Spleen (tissue), 11 donors: ENCODE measurements at regions not wholly inside any gene's neighbourhood (a gene's known extent, or its start where the extent isn't known, plus 50 kb on each side); places are given as distances from the start of the nearest gene placed in this dataset.

Experiments used
- DNase-seq: peaks from one replicate; pipeline ENCODE4 v3.0.0-alpha.2; 2020
- H3K27ac ChIP-seq, 8 donors: fragments of 200-600 bp; sonication (generic) in 7 of 8; 1 replicate in 4 of 8; 2 replicates in 4 of 8; pipeline versions ENCODE4 v1.5.0 to v1.8.0; 2016 to 2021; ENCODE audit warnings: inconsistent platforms in 4 of 8, mild to moderate bottlenecking in 4 of 8, moderate library complexity in 1 of 8
- H3K27me3 ChIP-seq, 7 donors: fragments of 200-600 bp; sonication (generic) in 6 of 7; replicated peaks in 1 of 7; 1 replicate in 4 of 7; 2 replicates in 3 of 7; pipeline versions ENCODE4 v1.5.0 to v1.8.0; 2016 to 2021; ENCODE audit warnings: inconsistent platforms in 3 of 7, mild to moderate bottlenecking in 1 of 7
- H3K36me3 ChIP-seq, 6 donors: fragments of 200-600 bp; sonication (generic) in 5 of 6; 1 replicate in 4 of 6; 2 replicates in 2 of 6; pipeline versions ENCODE4 v1.5.0 to v1.8.0; 2016 to 2021; ENCODE audit warnings: inconsistent platforms in 2 of 6
- H3K4me1 ChIP-seq, 6 donors: fragments of 200-600 bp; sonication (generic) in 5 of 6; 1 replicate in 3 of 6; 2 replicates in 3 of 6; pipeline versions ENCODE4 v1.5.0 to v1.8.0; 2016 to 2021; ENCODE audit warnings: inconsistent platforms in 3 of 6
- H3K4me3 ChIP-seq, 8 donors: fragments of 200-600 bp; sonication (generic) in 7 of 8; 1 replicate in 4 of 8; 2 replicates in 4 of 8; pipeline versions ENCODE4 v1.5.0 to v1.8.0; 2016 to 2021; ENCODE audit warnings: inconsistent platforms in 4 of 8, mild to moderate bottlenecking in 4 of 8, moderate library complexity in 2 of 8
- H3K9me3 ChIP-seq, 8 donors: fragments of 200-600 bp; sonication (generic) in 7 of 8; 1 replicate in 4 of 8; 2 replicates in 4 of 8; pipeline versions ENCODE4 v1.5.0 to v1.8.0; 2016 to 2021; ENCODE audit warnings: inconsistent platforms in 4 of 8
- CTCF ChIP-seq, 11 experiments: fragments of 200-600 bp in 7 of 11; fragments of 450-650 bp in 4 of 11; sonication (generic) in 4 of 11; IDR thresholded peaks in 8 of 11; conservative IDR thresholded peaks in 3 of 11; 1 replicate in 7 of 11; 2 replicates in 4 of 11; pipeline versions ENCODE4 v1.4.0 to v1.8.0; 2016 to 2021; ENCODE audit warnings: antibody characterized with exemption in 11 of 11, inconsistent platforms in 4 of 11, mild to moderate bottlenecking in 1 of 11
- POLR2A ChIP-seq, 3 donors: fragments of 450-650 bp; IDR thresholded peaks; one replicate each; pipeline ENCODE4 v1.5.1; 2017; ENCODE audit warnings: antibody characterized with exemption in 3 of 3, mild to moderate bottlenecking in 1 of 3
- POLR2AphosphoS5 ChIP-seq, 3 donors: sonication (generic); formaldehyde crosslinking; IDR thresholded peaks; one replicate each; pipeline ENCODE4 v1.5.1; 2017; ENCODE audit warnings: antibody characterized with exemption in 3 of 3
- WGBS, 5 donors: extraction: QIAGEN DNeasy Blood & Tissue Kit in 3 of 5; methylation state at CpG; one replicate each; pipeline versions ENCODE4 v1.1.5 to v1.1.7; 2013 to 2018; 5-methylcytosine and 5-hydroxymethylcytosine counted together
- intact Hi-C: fragments of 100-400 bp; cut with DNase I; formaldehyde crosslinking; loops from one replicate; pipeline ENCODE4 v1.15.0; 2023; ENCODE audit warnings: low total_unique reads
- donor health status: healthy with polysubstance abuse.
- donor health status: DM: no; HTN: no; CAD: no; lungs with moderate emphysema.
- donor health status: DM: no; HTN: no; CAD: no.
- donor health status: Bipolar disorder and iron deficiency.
- donor health status: healthy.
- donor health status: DM: no; HTN: no; CAD: no.
- donor health status: DM: yes; HTN: yes; CAD: no.

GRCh38 chr15:29334544-29334943, 64.9 kb upstream of the NSMCE3 start:
- no peaks in the 10 kb centered on the region for H3K27me3 ChIP-seq
- intact Hi-C loops, result no loop called here
- 78 to 88% (median 82%) methylated on average over 9 of the region's 9 CpGs for WGBS, 5 donors
- no peak for DNase-seq
- no peaks in the 10 kb centered on the region for H3K4me1 ChIP-seq
- no peaks in the 10 kb centered on the region for H3K9me3 ChIP-seq
- H3K4me3 ChIP-seq, result no peak overlapping the region
- H3K36me3 ChIP-seq, result no peaks in the 10 kb centered on the region
- TF ChIP-seq CTCF (IDR thresholded peaks at IDR 0.05 in 8 of 11, conservative IDR thresholded peaks at IDR 0.05 in 3 of 11), result no peak
- no peak overlapping the region for H3K27ac ChIP-seq

DNA sequence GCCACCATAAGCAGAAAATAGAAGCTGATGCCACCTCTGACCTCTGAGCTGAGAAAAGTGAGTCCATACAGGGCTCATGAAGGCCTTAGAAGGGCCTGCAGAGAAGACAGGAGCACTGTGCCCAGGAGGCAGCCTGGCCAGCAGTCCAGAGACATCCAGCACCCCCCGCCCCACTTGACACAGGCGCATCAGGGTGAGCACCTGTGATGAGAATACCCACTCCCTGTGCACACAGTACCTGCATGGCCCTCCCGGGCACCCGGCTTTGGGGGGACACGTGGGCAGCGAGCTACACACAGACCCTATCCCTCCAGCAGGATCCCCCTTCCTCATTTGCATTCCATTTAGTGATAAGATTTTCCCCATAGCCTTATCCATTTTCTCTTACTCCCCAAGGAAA, 63.6 kb upstream of the NSMCE3 start:
- Histone ChIP-seq H3K9me3 (no peaks in the 10 kb centered on the region), H3K36me3 (no peaks in the 10 kb centered on the region), H3K4me1 (no peaks in the 10 kb centered on the region), H3K27ac (no peak overlapping the region), H3K27me3 (no peaks in the 10 kb centered on the region), H3K4me3 (no peak overlapping the region)
- 75 to 94% (median 85%) methylated on average over 5 to 6 of the region's 6 CpGs for WGBS, 5 donors
- intact Hi-C loops, result no loop called here
- no peak for TF ChIP-seq CTCF (IDR thresholded peaks at IDR 0.05 in 8 of 11, conservative IDR thresholded peaks at IDR 0.05 in 3 of 11)
- no peak for TF ChIP-seq POLR2AphosphoS5 (IDR thresholded peaks at IDR 0.05)
- no peak for TF ChIP-seq POLR2A (IDR thresholded peaks at IDR 0.05)
- DNase-seq, result no peak

GRCh38 chr15:29331669-29332068, 62.0 kb upstream of the NSMCE3 start:
- H3K9me3 ChIP-seq, result peaks cover 0 to 10% (median 0%) of the 10 kb centered on the region in 8 donors
- TF ChIP-seq CTCF (IDR thresholded peaks at IDR 0.05 in 8 of 11, conservative IDR thresholded peaks at IDR 0.05 in 3 of 11), result no peak
- no peak for TF ChIP-seq POLR2A (IDR thresholded peaks at IDR 0.05)
- WGBS, 5 donors, result 77 to 88% (median 80%) methylated on average over 6 of the region's 6 CpGs
- H3K4me3 ChIP-seq, result no peak overlapping the region
- no peaks in the 10 kb centered on the region for H3K36me3 ChIP-seq
- H3K4me1 ChIP-seq, result no peaks in the 10 kb centered on the region
- H3K27me3 ChIP-seq, result no peaks in the 10 kb centered on the region
- H3K27ac ChIP-seq, result no peak overlapping the region
- no peak for DNase-seq
- intact Hi-C loops, result no loop called here

GRCh38 chr15:29331071-29331470, 61.4 kb upstream of the NSMCE3 start:
- DNase-seq, result no peak
- 89 to 96% (median 95%) methylated on average over 8 to 10 of the region's 10 CpGs for WGBS, 5 donors
- Histone ChIP-seq H3K27me3 (no peaks in the 10 kb centered on the region), H3K4me1 (no peaks in the 10 kb centered on the region), H3K27ac (no peak overlapping the region), H3K9me3 (peaks cover 0 to 16% (median 5%) of the 10 kb centered on the region in 8 donors), H3K36me3 (no peaks in the 10 kb centered on the region), H3K4me3 (no peak overlapping the region)
- TF ChIP-seq POLR2A (IDR thresholded peaks at IDR 0.05), result no peak
- no peak for TF ChIP-seq POLR2AphosphoS5 (IDR thresholded peaks at IDR 0.05)
- TF ChIP-seq CTCF (IDR thresholded peaks at IDR 0.05 in 8 of 11, conservative IDR thresholded peaks at IDR 0.05 in 3 of 11), result no peak
- intact Hi-C loops, result no loop called here
